Kidney epithelial cell (primary cell): ENCODE measurements at regions not wholly inside any gene's neighbourhood (a gene's known extent, or its start where the extent isn't known, plus 50 kb on each side); places are given as distances from the start of the nearest gene placed in this dataset.

Source experiments
- DNase-seq: peaks from one replicate; pipeline ENCODE4 v3.0.0-alpha.2; 2010; ENCODE audit warnings: low read depth
- H3K27me3 ChIP-seq: 2 replicates; pipeline ENCODE4 v1.6.0; 2011; ENCODE audit warnings: low read length; ENCODE audit not compliant: control insufficient read depth, insufficient read depth
- H3K36me3 ChIP-seq: 2 replicates; pipeline ENCODE4 v1.5.1; 2011; ENCODE audit warnings: low read length; ENCODE audit not compliant: control insufficient read depth, insufficient read depth
- H3K4me3 ChIP-seq: 2 replicates; pipeline ENCODE4 v1.5.1; 2011; ENCODE audit warnings: low read depth, mild to moderate bottlenecking, control low read depth, low read length
- CTCF ChIP-seq: IDR thresholded peaks from 2 replicates; pipeline ENCODE4 v1.5.1; 2011; ENCODE audit warnings: mild to moderate bottlenecking, moderate library complexity, low read length, control low read depth, inconsistent platforms; ENCODE audit not compliant: insufficient read depth, poor library complexity, severe bottlenecking

- Histone ChIP-seq H3K36me3 (no peaks in the 10 kb centered on the region), H3K4me3 (no peak overlapping the region), H3K27me3 (no peaks in the 10 kb centered on the region)
- no peak for TF ChIP-seq CTCF
- DNase-seq: no peak
Observed at GRCh38 chr13:57991041-57991440, 359.5 kb downstream of the PCDH17 start.

- Histone ChIP-seq H3K27me3 (no peaks in the 10 kb centered on the region), H3K36me3 (no peaks in the 10 kb centered on the region), H3K4me3 (no peak overlapping the region)
- TF ChIP-seq CTCF: no peak
- DNase-seq: no peak
Observed at GRCh38 chr13:57992416-57992815, 360.9 kb downstream of the PCDH17 start.

- no peak for DNase-seq
- Histone ChIP-seq H3K27me3 (no peaks in the 10 kb centered on the region), H3K36me3 (no peaks in the 10 kb centered on the region), H3K4me3 (no peak overlapping the region)
- TF ChIP-seq CTCF: no peak
Observed at GRCh38 chr13:57996717-57997116, 365.2 kb downstream of the PCDH17 start.

GRCh38 chr13:58004751-58005150 is 373.2 kb downstream of the PCDH17 start:
- TF ChIP-seq CTCF: no peak
- Histone ChIP-seq H3K27me3 (no peaks in the 10 kb centered on the region), H3K4me3 (no peak overlapping the region), H3K36me3 (no peaks in the 10 kb centered on the region)
- no peak for DNase-seq

- H3K27me3 ChIP-seq: no peaks in the 10 kb centered on the region
- H3K4me3 ChIP-seq: no peak overlapping the region
- H3K36me3 ChIP-seq: no peaks in the 10 kb centered on the region
- peak; percentile 5 for DNase-seq
- TF ChIP-seq CTCF: no peak
Observed at GRCh38 chr13:58018020-58018419, 386.5 kb downstream of the PCDH17 start.

GRCh38 chr13:58018865-58019264 is 387.3 kb downstream of the PCDH17 start:
- no peak overlapping the region for H3K4me3 ChIP-seq
- H3K27me3 ChIP-seq: no peaks in the 10 kb centered on the region
- DNase-seq: no peak
- TF ChIP-seq CTCF: no peak
- no peaks in the 10 kb centered on the region for H3K36me3 ChIP-seq
